PC-3 (cell line): ENCODE measurements at regions not wholly inside any gene's neighbourhood (a gene's known extent, or its start where the extent isn't known, plus 50 kb on each side); places are given as distances from the start of the nearest gene placed in this dataset.

ENCODE experiments used
- ATAC-seq: fragments of 200-7000 bp; cut with Tn5 transposase; 2 replicates; pipeline ENCODE4 v1.9.1; 2020; ENCODE audit warnings: mild to moderate bottlenecking, moderate library complexity
- BruUV-seq: library from RNA; stranded (reverse); fragments of 400-500 nt; replicated peaks from 2 replicates; lab custom pipeline; 2021; lab: Mats Ljungman, UMichigan
- CTCF ChIA-PET: fragments of 300-600 bp; sonication (Branson Sonifier 250); formaldehyde crosslinking; loops from one replicate; lab custom pipeline; 2022; ENCODE audit warnings: antibody characterized with exemption; lab: Charles Lee
- POLR2A ChIA-PET: fragments of 300-600 bp; sonication (Branson Sonifier 250); formaldehyde crosslinking; loops from one replicate; lab custom pipeline; 2022; ENCODE audit warnings: antibody characterized with exemption; ENCODE audit not compliant: unreplicated experiment; lab: Charles Lee
- DNase-seq: peaks from one replicate; pipeline ENCODE4 v3.0.0-alpha.2; 2015
- H2AFZ ChIP-seq: fragments of 300-600 bp; sonication (generic); 2 replicates; pipeline ENCODE4 v1.6.0; 2016; ENCODE audit warnings: antibody characterized with exemption, low read length
- H3F3A ChIP-seq: fragments of 300-600 bp; sonication (generic); one replicate; pipeline ENCODE4 v1.6.0; 2017; ENCODE audit warnings: antibody characterized with exemption, low read length, control low read depth, mild to moderate bottlenecking; ENCODE audit not compliant: unreplicated experiment
- H3K27ac ChIP-seq: fragments of 300-600 bp; sonication (generic); 2 replicates; pipeline ENCODE4 v1.5.1; 2016; ENCODE audit warnings: mild to moderate bottlenecking, low read length
- H3K27me3 ChIP-seq: fragments of 300-600 bp; sonication (generic); 2 replicates; pipeline ENCODE4 v1.6.1; 2016; ENCODE audit warnings: low read length, mixed read lengths
- H3K36me3 ChIP-seq: fragments of 300-600 bp; sonication (generic); 2 replicates; pipeline ENCODE4 v1.6.1; 2016; ENCODE audit warnings: low read depth, mixed run types, low read length, mixed read lengths
- H3K4me1 ChIP-seq: fragments of 300-600 bp; sonication (generic); 2 replicates; pipeline ENCODE4 v1.5.1; 2016; ENCODE audit warnings: low read length; ENCODE audit not compliant: insufficient read depth
- H3K4me2 ChIP-seq: fragments of 300-600 bp; sonication (generic); 2 replicates; pipeline ENCODE4 v1.6.0; 2016; ENCODE audit warnings: low read length
- H3K4me3 ChIP-seq: fragments of 300-600 bp; sonication (generic); 2 replicates; pipeline ENCODE4 v1.5.1; 2016; ENCODE audit warnings: mild to moderate bottlenecking, low read length, mixed read lengths
- H3K79me2 ChIP-seq: fragments of 300-600 bp; sonication (generic); 2 replicates; pipeline ENCODE4 v1.6.1; 2017; ENCODE audit warnings: low read length, mixed read lengths
- H3K9ac ChIP-seq: fragments of 300-600 bp; sonication (generic); 2 replicates; pipeline ENCODE4 v1.6.0; 2016; ENCODE audit warnings: mild to moderate bottlenecking, low read length
- H3K9me2 ChIP-seq: fragments of 300-600 bp; sonication (generic); replicated peaks from 2 replicates; pipeline ENCODE4 v1.6.1; 2016; ENCODE audit warnings: mixed run types, low read length, mixed read lengths
- H3K9me3 ChIP-seq: fragments of 300-600 bp; sonication (generic); 2 replicates; pipeline ENCODE4 v1.6.1; 2016; ENCODE audit warnings: low read length, mixed read lengths
- H4K20me1 ChIP-seq: fragments of 300-600 bp; sonication (generic); 2 replicates; pipeline ENCODE4 v1.6.1; 2016; ENCODE audit warnings: low read length, mixed read lengths
- EZH2 ChIP-seq: fragments of 300-600 bp; sonication (generic); IDR thresholded peaks from one replicate; pipeline ENCODE4 v1.6.1; 2017; ENCODE audit warnings: antibody characterized with exemption, mild to moderate bottlenecking, low read length; ENCODE audit not compliant: unreplicated experiment
- EZH2phosphoT487 ChIP-seq: fragments of 300-600 bp; sonication (generic); IDR thresholded peaks from 2 replicates; pipeline ENCODE4 v1.6.1; 2018; ENCODE audit warnings: mild to moderate bottlenecking, antibody characterized with exemption, low read length, borderline replicate concordance
- intact Hi-C: fragments of 100-400 bp; cut with micrococcal nuclease; formaldehyde crosslinking; loops from 2 replicates; pipeline ENCODE4 v1.9.0; 2023
- TF ChIP-seq, protein P1 (sequence below): fragments of 300-600 bp; sonication (generic); conservative IDR thresholded peaks from 2 replicates; pipeline ENCODE4 v1.5.1; 2017; ENCODE audit warnings: antibody characterized with exemption, low read depth, mild to moderate bottlenecking, low read length

DNA sequence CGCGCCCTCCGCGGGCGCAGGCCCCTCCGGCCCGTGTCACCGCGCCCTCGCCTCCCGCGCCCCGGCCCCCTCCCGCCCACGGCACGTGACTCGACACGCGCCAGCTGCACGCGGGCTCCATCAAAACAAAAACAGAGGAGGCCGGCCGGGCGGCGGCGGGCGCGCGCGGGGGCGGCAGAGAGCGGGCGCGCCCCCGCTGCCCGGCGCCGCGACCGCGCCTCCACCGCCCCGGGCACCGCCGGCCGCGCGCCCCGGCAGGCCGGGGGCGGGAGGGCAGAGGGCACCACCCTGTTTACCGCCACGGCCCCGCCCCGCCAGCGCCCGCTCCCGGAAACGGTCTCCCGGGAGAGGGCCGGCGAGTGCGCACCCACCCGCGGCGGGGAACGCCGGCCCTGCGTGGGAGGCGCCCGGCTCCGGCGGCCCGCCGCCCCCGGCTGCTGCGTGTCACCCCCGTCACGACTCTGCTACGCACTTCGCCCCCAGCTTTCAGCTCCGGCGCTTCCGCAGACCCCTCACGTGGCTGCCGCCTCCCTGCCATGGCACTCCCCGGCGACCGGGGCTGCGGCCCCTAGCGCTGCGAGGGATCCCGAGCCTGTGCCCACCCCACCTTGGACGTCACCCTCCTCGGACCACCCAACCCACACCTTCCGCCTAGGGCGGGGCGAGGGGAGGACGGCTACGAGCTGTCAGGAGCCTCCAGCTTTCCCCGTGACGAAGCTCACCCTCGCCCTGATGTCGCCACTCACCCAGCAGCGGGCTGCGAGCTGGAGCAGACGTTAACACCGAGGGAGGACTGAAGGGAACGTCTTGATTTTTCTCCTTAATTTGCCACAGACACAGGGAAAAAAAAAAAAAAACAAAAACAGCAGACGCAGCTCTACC lies 221.6 kb upstream of the MKLN1 start:
- TF ChIP-seq EZH2phosphoT487 (no peak), EZH2 (no peak)
- TF ChIP-seq, protein P1, sequence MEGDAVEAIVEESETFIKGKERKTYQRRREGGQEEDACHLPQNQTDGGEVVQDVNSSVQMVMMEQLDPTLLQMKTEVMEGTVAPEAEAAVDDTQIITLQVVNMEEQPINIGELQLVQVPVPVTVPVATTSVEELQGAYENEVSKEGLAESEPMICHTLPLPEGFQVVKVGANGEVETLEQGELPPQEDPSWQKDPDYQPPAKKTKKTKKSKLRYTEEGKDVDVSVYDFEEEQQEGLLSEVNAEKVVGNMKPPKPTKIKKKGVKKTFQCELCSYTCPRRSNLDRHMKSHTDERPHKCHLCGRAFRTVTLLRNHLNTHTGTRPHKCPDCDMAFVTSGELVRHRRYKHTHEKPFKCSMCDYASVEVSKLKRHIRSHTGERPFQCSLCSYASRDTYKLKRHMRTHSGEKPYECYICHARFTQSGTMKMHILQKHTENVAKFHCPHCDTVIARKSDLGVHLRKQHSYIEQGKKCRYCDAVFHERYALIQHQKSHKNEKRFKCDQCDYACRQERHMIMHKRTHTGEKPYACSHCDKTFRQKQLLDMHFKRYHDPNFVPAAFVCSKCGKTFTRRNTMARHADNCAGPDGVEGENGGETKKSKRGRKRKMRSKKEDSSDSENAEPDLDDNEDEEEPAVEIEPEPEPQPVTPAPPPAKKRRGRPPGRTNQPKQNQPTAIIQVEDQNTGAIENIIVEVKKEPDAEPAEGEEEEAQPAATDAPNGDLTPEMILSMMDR, result no peak
- peak; percentile 52 for DNase-seq
- Histone ChIP-seq H3K4me2 (peak overlapping the region; percentile 98), H3K27ac (peak overlapping the region; percentile 96), H3K79me2 (peaks cover 95% of the 10 kb centered on the region), H4K20me1 (peaks cover 21% of the 10 kb centered on the region; the same call in 1 of the 2 replicates), H3K9me3 (no peaks in the 10 kb centered on the region), H3K9ac (peak overlapping the region; percentile 97), H3K4me3 (peak overlapping the region; percentile 96), H3F3A (no peaks in the 10 kb centered on the region), H3K27me3 (no peaks in the 10 kb centered on the region), H3K4me1 (peaks cover 23% of the 10 kb centered on the region), H3K9me2 (no peaks in the 10 kb centered on the region), H3K36me3 (peaks cover 10% of the 10 kb centered on the region), H2AFZ (peak overlapping the region; percentile 71)
- no TSS peak for BruUV-seq
- POLR2A ChIA-PET, result interaction anchor here (0.6 to 1.0 kb wide), 3 partner anchors 39 to 85 kb away, joined by 3 to 8 read pairs (median 3); no protein-coding TSS in a partner anchor
- CTCF ChIA-PET, result interaction anchor here (0.6 kb wide), 1 partner anchor 9 kb away, joined by 4 read pairs; no protein-coding TSS in a partner anchor
- ATAC-seq, result peak; percentile 30
- intact Hi-C loops, result loop anchor here (1.0 to 5.0 kb wide), 2 partner anchors 34 to 318 kb away; no protein-coding TSS in a partner anchor

DNA sequence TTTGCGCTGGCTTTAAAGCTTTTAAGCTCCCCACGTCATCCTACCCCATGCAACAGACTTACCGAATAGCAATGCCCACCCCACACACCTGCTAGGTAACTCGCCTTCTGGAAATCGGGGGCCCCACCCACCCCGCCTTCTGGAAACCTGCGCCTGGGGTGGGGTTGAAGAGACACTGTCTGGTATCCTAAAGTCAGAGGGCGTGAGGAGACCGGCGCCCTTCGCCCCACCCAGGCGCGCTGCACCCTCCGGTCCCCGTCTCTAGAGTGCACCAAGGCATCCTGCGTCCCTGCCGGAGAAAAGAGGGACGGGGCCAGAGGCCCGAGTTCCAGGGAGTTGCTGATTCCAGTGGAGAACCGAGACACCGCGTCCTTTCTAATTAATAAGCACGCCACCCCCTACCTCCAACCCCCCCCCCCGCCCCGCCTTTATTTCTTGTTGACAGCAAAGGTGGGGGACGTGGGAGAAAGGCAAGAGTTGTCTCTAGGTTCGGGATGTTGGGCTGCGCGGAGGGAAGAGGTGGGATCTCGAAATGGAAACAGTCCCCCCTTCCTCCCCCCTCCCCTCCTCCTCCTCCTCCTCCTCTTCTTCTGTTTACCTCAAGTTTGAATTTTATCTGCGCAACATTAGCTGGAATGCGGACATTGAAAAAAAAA lies 220.9 kb upstream of the MKLN1 start:
- Histone ChIP-seq H3K27me3 (no peaks in the 10 kb centered on the region), H3K36me3 (peaks cover 9% of the 10 kb centered on the region), H3K79me2 (peaks cover 95% of the 10 kb centered on the region), H3K27ac (peak overlapping the region; percentile 96), H3K4me2 (peak overlapping the region; percentile 98), H3F3A (no peaks in the 10 kb centered on the region), H2AFZ (peak overlapping the region; percentile 71), H3K4me3 (peak overlapping the region; percentile 96), H3K9me3 (no peaks in the 10 kb centered on the region), H3K9me2 (no peaks in the 10 kb centered on the region), H3K4me1 (peaks cover 30% of the 10 kb centered on the region), H4K20me1 (peaks cover 21% of the 10 kb centered on the region; the same call in 1 of the 2 replicates), H3K9ac (peak overlapping the region; percentile 97)
- intact Hi-C loops, result loop anchor here (1.0 to 5.0 kb wide), 2 partner anchors 35 to 317 kb away; no protein-coding TSS in a partner anchor
- no TSS peak for BruUV-seq
- peak; percentile 10 for ATAC-seq
- CTCF ChIA-PET, result interaction anchor here (0.6 kb wide), 1 partner anchor 202 kb away, joined by 6 read pairs; no protein-coding TSS in a partner anchor
- TF ChIP-seq EZH2 (no peak), EZH2phosphoT487 (no peak)
- DNase-seq, result peak; percentile 44
- POLR2A ChIA-PET, result interaction anchor here (0.6 to 1.0 kb wide), 2 partner anchors 38 to 82 kb away, joined by 3 to 8 read pairs; no protein-coding TSS in a partner anchor
